ENCODE measurements at regions not wholly inside any gene's neighbourhood (a gene's known extent, or its start where the extent isn't known, plus 50 kb on each side); places are given as distances from the start of the nearest gene placed in this dataset.

GRCh38 chr10:36253731-36254130, 611.6 kb upstream of the FZD8 start:
- DNase-seq = no peak
- POLR2A ChIA-PET = no interaction called here

GRCh38 chr10:36251068-36251467, 609.0 kb upstream of the FZD8 start:
- no peak overlapping the region for H3K4me2 ChIP-seq (replicated peaks; ENCODE audit: low read depth, low read length, poor library complexity, severe bottlenecking)
- no peaks in the 10 kb centered on the region for H4K20me1 ChIP-seq (ENCODE audit: control insufficient read depth, insufficient read depth, low read length, poor library complexity, severe bottlenecking)
- ChIA-PET CTCF (no interaction called here), POLR2A (no interaction called here)
- Mint-ChIP-seq H3K9me3 (ENCODE audit: insufficient read depth) (peaks cover 4% of the 10 kb centered on the region), H3K4me1 (no peaks in the 10 kb centered on the region), H3K4me3 (no peak overlapping the region), H3K27ac (no peak overlapping the region), H3K27me3 (no peaks in the 10 kb centered on the region)
- no peaks in the 10 kb centered on the region for H3K27me3 ChIP-seq (replicated peaks in 1 of 4; ENCODE audit: control extremely low read depth in 1 of 4, control insufficient read depth in 3 of 4, insufficient read depth in 4 of 4, low read length in 3 of 4)
- 85% methylated on average over 3 of the region's 4 CpGs for WGBS (ENCODE audit: insufficient coverage)
- DNase-seq (no peak), ATAC-seq (ENCODE audit: low read depth) (no peak)
- H3K9ac ChIP-seq (ENCODE audit: low read length) = no peak overlapping the region
- intact Hi-C loops (cut with micrococcal nuclease) = no loop called here
- no peak overlapping the region for H2AFZ ChIP-seq (ENCODE audit: insufficient read depth, low read depth, low read length, poor library complexity, severe bottlenecking)
- no peaks in the 10 kb centered on the region for H3K79me2 ChIP-seq (ENCODE audit: control insufficient read depth, insufficient read depth, low read length)
- no peaks in the 10 kb centered on the region for H3K9me3 ChIP-seq (ENCODE audit: control extremely low read depth in 1 of 3, control insufficient read depth in 2 of 3, insufficient read depth in 1 of 3, low read length in 2 of 3)
- H3K27ac ChIP-seq (ENCODE audit: low read length in 2 of 2) = no peak overlapping the region
- no peak overlapping the region for H3K4me3 ChIP-seq (ENCODE audit: control extremely low read depth in 1 of 5, extremely low read depth in 1 of 5, insufficient read depth in 1 of 5, low read depth in 2 of 5, low read length in 4 of 5)
- H3K36me3 ChIP-seq (replicated peaks in 1 of 2; ENCODE audit: control extremely low read depth in 1 of 2, control insufficient read depth in 1 of 2, extremely low read depth in 1 of 2, insufficient read depth in 2 of 2, low read length in 1 of 2) = no peaks in the 10 kb centered on the region
- TF ChIP-seq EZH2 (IDR thresholded peaks at IDR 0.05; ENCODE audit: borderline replicate concordance, insufficient read depth, low read depth, low read length, poor library complexity, severe bottlenecking) (no peak), CTCF (IDR thresholded peaks at IDR 0.05) (no peak)
- H3K4me1 ChIP-seq (ENCODE audit: control insufficient read depth in 2 of 2, insufficient read depth in 2 of 2, low read length in 2 of 2) = no peaks in the 10 kb centered on the region

More at GRCh38 chr10:36253731-36254130, 611.6 kb upstream of the FZD8 start:
- Histone ChIP-seq H3K4me1 (ENCODE audit: control insufficient read depth in 2 of 2, insufficient read depth in 2 of 2, low read length in 2 of 2) (no peaks in the 10 kb centered on the region), H2AFZ (ENCODE audit: insufficient read depth, low read depth, low read length, poor library complexity, severe bottlenecking) (no peak overlapping the region), H3K9me3 (ENCODE audit: control extremely low read depth in 1 of 3, control insufficient read depth in 2 of 3, insufficient read depth in 1 of 3, low read length in 2 of 3) (no peaks in the 10 kb centered on the region), H4K20me1 (ENCODE audit: control insufficient read depth, insufficient read depth, low read length, poor library complexity, severe bottlenecking) (no peaks in the 10 kb centered on the region), H3K36me3 (replicated peaks in 1 of 2; ENCODE audit: control extremely low read depth in 1 of 2, control insufficient read depth in 1 of 2, extremely low read depth in 1 of 2, insufficient read depth in 2 of 2, low read length in 1 of 2) (no peaks in the 10 kb centered on the region), H3K79me2 (ENCODE audit: control insufficient read depth, insufficient read depth, low read length) (no peaks in the 10 kb centered on the region), H3K27ac (ENCODE audit: low read length in 2 of 2) (no peak overlapping the region), H3K27me3 (replicated peaks in 1 of 4; ENCODE audit: control extremely low read depth in 1 of 4, control insufficient read depth in 3 of 4, insufficient read depth in 4 of 4, low read length in 3 of 4) (no peaks in the 10 kb centered on the region), H3K4me2 (replicated peaks; ENCODE audit: low read depth, low read length, poor library complexity, severe bottlenecking) (no peak overlapping the region), H3K4me3 (ENCODE audit: control extremely low read depth in 1 of 5, extremely low read depth in 1 of 5, insufficient read depth in 1 of 5, low read depth in 2 of 5, low read length in 4 of 5) (no peak overlapping the region), H3K9ac (ENCODE audit: low read length) (no peak overlapping the region)
- Mint-ChIP-seq H3K9me3 (ENCODE audit: insufficient read depth) (peaks cover 7% of the 10 kb centered on the region), H3K27me3 (no peaks in the 10 kb centered on the region), H3K4me1 (no peaks in the 10 kb centered on the region), H3K4me3 (no peak overlapping the region), H3K27ac (no peak overlapping the region)
- WGBS (ENCODE audit: insufficient coverage) = 70% methylated on average over 2 of the region's 3 CpGs
- no peak for ATAC-seq (ENCODE audit: low read depth)
- CTCF ChIA-PET = no interaction called here
- intact Hi-C loops (cut with micrococcal nuclease) = no loop called here
- TF ChIP-seq EZH2 (IDR thresholded peaks at IDR 0.05; ENCODE audit: borderline replicate concordance, insufficient read depth, low read depth, low read length, poor library complexity, severe bottlenecking) (no peak), CTCF (IDR thresholded peaks at IDR 0.05) (no peak)

All from B cell (primary cell).